ELR (cell line): ENCODE measurements at regions not wholly inside any gene's neighbourhood (a gene's known extent, or its start where the extent isn't known, plus 50 kb on each side); places are given as distances from the start of the nearest gene placed in this dataset.
A peak's percentile ranks its signal among the peaks of the same experiment; 100 is the strongest.

Experiments
- DNase-seq: peaks from one replicate; pipeline ENCODE4 v3.0.0-alpha.2; 2015; ENCODE audit warnings: low read depth

DNA sequence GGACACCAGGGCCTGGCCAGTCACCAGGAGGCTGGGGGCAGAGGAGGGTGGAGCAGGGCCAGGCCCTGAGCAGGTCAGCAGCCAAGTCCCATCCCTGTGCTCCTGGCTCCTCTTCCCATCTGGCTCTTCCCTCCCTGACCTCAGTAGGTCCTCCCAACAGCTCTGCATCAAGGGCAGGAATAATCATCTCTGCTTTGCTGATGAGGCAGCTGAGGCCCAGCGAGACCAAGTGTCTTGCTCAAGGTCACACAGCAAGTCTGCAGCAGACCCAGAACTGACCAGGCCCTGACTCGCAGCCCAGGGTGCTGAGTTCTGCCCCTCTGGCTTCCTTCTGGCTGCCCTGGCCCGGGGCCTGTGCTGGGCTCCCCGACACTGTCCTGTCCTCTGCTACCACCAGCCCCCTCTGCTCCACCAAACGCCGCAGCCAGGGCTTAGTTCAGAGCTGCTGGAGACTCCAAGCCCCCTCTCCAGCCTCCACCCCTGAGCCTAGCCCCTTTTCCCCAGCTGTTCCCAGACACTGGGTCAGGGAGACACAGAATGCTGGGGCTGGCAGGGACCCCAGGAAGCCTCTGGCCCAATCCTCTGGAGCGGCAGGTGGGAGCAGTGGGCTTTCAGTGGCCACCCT lies 224.9 kb downstream of the PTPRU start:
- no peak for DNase-seq

DNA sequence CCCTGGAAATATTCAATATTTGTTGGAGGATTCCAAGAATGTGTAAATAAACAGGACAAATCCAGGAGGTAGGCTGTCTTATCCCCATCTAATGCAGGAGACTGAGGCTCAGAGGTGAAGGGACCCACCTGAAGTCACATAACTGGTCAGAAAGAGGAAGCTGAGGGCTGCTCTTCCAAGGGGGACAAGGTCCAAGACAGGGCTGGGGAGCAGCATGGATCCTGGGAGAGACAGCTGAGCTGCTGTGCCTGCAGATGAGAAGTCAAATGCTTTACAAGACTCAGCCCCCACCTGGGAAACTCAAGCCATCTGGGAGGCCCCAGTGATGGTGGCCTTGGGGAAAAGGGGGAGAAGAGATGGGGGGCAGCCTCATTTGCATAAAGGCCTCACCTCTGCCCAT lies 224.4 kb downstream of the PTPRU start:
- no peak for DNase-seq

DNA sequence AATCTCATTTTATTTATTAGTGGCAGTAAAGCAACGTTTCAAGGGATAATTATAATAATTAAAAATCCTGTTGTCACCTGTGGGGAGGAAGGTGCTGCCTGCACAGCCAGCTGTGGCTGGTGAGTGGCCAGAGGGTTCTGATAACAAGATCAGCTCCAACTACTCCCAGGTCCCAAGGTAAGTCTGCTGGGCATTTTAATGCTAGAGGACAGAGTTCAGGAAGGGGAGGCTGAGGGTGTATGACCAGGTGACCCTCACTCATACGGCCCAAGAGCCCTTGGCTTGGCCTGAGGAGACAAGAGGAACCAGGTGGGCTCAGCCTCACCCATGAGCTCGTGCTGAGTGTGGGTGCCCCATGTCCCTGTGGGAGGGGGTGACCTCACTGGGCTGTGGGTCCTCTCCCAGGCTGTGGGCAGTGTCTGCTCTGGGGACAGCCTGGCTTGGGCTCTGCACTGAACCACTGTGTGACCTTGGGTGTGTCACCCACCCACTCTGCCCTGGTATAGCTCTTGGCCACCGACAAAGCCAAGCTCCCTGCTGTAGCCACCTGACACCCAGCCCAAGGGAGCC lies 223.8 kb downstream of the PTPRU start:
- no peak for DNase-seq

DNA sequence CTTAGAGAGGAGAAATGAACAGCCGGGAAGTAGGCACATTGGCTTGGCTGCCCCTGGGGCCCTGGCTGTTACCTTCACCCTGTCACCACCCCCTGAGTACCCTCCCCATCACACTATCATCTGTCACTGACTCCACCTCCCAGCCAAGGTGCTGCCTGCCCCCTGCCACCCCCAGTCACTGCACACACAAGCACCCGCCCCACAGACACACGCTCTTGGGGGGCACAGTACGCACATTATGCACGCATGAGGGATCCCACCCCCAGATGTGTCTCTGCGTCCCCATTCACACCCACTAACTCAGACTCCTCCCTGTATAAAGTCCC lies 223.3 kb downstream of the PTPRU start:
- DNase-seq = no peak

DNA sequence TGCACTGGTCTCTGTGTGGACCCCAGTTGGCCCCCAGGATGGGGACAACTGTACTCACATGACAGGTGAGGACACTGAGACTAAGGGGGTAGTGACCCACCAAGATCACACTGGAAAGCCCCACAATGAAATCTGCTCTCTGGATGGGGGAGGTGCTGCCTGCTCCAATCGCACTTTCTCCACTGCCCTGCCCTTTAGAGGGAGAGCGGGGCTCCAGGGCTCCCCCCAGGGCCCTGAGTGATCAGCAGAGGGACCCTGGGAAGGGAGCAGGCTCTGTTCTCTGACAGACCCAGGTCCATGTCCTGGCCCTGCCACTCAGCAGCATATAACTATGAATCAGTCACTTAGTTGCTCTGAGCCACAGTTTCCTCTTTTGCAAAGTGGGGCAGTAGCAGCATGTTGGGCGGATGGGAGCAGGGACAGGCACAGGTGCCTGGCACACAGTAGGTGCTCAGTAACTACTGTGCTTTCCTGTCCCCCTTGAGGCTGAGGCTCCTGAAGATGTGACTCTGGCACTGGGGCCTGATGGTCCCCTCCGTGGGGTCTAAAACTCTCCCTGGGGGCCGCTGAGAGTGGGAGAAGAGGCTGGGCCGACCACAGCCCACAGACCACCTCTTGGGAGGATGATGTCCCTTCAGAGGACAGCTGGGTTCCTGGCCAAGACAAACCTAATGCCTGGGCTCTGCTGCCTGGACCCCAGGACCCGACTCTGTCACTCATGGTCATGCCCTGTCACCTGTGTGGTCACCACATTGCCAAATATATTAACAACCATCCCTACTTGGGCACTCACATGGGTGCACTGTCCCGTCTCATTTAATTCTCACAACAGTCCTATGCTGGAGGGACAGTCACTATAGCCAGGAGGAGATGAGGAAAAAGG lies 222.7 kb downstream of the PTPRU start:
- DNase-seq = no peak

DNA sequence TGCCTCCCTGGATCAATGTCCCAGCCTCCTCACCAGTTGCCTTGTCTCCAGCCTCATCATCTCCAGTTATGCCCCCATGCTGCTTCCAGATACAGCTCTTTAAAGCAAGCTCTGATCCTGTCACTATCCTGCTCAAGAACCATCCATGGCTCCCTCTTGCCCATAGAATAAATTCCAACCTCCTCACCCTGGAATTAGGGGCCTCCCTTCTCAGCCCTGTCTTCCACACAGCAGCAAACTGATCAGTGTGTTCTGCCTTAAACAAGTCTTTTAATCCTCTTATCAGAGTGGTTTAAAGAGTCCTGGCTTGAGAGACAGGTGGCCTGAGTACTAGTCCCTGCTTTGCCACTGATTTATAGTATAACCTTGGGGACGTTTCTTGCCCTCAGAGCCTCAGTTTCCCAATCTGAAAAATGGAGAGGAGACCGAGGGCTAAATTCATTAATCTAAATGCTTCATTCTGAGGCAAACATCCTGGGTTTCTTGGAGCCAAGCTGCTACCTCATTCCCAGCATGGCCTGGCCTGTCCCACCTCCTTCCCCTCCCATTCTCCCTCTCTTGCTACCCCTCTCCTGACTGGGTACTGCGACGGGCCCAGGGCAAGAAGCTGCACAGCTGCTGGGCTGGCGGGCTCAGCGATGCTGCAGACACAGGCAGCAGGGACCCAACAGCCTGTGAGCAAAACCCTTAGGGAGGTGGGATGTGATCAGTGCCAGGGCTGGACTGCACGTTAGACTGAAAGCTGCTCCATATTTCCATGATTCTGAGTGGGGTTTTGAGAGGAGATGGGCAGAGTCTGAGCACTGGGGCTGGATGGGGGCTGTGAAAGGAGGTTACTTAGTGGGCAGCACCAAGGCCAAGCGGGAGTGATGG lies 221.4 kb downstream of the PTPRU start:
- no peak for DNase-seq

DNA sequence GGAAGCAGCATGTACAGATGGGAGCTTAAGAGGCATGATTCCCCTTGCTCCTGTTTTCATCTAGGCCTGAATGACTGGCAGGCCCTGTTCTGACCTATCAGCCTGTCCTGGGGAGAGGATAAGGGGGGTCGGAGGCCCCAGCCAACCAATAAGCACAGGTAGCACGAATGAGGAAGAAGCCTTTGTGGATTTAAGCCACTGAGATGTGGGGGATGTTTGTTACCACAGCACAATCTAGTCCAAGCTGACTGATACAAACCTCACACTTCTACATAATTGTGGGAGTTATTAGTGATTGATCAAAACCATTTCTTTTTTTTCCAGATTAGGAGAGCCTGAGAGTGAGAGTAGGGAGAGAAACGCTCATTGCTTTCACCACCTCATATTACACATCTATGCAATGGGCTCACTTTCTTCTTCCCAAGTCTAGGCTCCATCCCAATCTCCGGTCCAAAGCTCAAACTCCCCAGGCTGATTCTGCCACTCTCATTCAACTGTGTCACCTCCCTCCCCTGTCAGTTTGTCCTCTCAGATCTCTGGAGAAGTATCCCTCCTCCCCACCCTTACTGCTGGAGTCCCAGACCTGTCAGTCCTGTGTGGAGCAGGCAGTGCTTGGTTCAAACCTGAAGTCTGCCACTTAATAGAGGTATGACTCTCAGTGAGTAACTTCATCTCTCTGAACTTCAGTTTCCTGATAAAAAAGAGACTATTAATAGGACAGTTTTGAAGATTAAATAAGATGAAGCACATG lies 220.5 kb downstream of the PTPRU start:
- DNase-seq = no peak

DNA sequence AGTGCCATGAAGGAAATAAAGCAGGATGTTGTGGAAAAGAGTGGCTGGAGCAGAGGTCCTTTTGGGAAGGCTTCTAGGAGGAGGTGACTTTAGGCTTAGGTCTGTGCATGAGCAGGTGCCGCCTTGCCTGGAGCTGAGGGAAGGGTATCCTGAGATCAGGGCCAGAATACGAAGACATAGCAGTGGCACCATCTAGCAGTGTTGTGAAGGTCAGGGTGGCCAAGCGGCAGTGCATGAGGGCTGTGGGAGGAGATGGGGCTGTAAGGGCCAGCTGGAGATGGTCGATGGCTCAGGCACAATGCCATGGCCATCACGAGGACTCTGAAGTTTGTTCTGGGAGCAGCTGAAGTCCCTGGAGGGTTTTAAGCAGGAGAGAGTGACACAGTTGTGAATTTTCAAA lies 219.5 kb downstream of the PTPRU start:
- DNase-seq = no peak

DNA sequence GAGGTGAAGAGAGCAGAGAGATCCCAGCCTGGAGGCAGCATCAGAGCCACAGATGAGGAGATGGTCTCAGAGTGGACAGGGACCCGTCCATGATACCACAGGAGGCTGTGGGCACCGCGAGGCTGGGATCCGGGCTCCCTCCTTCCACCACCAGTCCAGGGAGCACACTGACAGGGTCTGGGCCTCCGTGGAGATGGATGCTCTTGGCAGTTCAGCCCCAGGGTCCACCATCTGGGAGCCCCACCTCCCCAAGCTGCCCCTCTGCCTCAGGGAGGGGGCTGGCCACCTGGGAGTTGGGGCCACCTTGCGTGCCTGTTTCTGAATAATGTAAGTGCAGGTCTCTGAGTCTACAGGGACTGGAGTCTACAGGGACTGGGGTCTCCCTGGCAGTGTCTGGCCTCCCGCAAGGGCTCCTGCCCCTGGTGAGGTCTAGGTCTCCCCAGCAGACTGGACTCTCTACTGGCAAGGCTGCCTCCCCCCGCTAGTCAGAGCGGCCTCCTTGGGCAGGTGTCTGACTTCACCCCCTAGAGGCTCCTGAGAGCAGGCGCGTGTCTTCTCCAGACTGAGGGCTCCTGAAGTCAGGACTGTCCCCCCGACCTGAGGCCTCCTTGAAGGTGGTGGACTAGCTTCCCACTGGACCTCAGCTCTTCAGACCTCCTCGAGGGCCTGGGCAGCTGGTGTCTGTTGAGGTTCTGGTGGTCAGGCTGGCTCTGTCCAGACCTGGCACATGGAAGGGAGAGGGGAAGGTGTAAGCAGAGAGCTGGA lies 218.5 kb downstream of the PTPRU start:
- no peak for DNase-seq

DNA sequence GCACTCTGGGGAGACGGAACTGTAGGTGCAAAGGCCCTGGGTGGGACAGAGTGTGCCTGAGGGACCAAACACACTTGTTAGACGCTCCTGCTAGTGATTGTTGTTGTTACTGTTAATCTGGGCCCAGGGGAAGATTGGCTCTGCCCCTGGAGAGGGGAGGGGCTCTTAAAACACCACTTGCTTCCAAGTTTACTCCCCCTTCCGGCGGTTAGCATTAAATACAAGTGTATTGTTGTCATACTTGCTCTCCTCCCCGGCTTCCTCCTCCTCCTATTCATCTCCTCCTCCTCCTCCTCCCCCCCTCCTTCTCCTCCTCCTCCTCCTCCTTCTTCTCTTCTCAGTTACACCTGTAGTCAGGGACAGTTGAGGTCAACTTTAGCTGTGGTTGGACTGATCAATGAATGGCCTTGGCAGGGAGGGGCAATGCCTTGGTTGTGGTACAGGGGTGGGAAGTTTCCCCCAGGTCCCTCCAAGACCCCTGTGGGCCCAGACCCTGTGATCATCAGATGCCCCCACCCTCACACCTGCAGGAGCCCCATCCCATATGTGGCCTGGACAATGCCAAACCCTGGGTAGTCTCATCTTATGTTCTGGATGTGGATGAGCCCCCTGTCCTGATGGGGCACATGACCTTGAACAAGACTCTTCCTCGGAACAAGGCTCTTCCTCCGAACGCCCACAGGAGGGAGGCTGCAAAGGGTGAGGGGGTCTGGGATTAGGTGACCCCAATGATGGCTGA lies 217.3 kb downstream of the PTPRU start:
- peak; percentile 74 for DNase-seq

DNA sequence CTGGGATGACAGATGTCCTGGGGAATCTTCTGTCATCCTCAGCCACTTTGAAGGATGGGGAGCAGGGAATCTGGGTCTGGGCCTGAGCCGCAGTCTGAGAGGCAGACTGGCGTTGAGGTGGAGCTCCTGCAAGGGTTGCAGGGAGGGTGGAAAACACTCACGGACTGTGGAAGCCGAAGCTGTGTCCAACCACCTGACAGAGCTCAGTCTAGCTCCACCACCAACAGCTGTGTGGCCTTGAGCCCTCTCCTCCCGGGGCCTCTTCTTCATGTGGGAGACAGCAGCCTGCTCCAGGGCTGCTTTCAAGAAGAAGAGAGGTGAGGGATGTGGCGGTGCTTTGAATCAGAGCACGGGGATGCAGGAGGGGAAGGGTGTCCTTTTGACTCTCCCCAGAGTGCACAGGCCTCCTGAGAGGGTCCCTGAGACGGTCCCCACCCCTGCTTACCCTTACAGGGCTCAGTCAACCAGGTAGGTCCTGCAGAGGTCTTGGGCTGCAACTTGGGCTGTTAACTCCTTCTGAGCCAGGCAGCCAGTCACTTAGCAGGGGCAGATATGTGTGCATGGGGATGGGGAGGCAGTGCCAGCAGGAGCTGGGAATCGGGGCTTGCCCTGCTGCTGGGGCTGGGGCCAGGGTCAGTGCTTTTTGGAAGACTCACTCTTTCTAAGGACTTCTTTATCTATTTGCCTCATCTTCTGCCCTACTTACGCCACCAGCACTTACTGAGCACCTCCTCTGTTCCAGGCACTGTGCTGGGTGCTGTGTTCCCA lies 216.3 kb downstream of the PTPRU start:
- no peak for DNase-seq

DNA sequence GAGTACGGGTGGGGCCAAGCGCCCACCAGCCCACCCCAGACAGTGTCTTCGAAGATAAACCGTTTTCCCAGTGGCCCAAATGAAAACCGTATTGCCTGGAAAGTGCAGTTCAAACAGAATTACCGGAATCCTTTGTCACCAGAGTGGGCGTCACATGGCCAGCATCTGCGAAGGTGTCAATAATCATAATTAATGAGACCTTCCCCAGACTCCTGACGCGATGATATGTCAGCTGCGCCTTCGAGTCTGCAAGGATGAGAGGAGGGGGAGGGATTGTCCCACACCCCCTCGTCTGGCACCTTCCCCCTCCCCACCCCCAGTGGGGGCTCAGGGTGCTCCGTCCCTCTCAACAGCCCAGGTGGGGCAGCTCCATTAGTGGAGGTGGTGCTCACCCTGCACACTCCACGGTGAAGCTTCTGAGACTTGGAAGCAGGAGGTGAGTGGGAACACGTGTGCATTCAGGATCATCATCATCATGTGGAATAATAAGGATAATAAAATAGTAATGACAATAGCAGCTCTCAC lies 215.1 kb downstream of the PTPRU start:
- no peak for DNase-seq

DNA sequence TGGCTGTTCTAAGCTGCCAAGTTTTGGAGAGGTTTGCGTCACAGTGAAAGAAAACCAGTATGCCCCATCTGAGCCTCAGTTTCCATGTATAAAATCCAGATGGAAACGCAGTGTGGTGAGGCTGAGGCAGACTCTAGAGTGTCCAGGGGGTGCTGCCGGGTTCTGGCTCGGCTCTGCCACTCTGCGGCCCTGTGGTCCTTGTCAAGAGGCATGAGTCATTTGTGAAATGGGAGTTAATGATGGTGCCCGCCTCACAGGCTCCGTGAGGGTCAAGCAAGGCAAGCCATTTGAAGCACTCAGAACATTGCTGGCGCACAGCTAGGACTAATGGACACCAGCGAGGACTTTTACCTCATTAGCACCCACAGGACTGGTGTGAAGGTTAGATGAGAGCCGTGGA lies 214.3 kb downstream of the PTPRU start:
- no peak for DNase-seq

DNA sequence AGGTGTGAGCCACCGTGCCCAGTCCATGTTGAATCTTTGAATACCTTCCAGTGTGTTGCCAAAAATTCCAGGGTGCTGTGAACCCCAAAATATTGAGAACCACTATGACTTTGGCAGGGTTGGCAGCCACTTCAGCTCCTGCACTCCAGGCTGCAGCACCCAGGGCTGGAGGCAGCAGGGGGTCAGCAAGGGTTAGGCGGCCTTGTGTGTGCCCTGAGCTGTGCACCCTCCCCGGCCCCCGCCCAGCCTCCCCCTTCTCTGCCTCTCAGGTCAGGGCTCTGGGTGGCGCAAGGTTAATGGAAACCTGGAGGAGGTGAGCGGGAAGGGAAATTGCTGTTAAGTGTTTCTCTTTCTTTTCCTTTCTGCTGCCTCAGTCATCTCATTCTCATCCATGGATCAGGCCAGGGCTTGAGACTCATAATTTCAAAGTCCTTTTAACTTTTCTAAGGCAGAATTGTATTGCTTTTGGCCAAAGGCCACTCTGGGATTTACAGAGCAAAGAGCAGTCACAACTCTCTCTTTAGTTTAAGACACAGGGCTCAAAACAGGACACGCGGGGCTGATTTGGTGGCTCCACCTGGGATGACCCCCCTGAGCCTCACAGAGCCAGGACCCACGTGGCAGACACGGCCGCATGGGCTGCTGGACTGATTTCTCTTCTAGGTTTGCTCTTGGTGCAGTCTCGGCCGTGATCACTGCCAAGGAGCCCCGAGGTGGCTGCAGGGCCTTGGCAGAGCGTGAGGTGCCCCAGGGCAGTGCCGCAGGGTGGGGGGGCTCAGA lies 212.3 kb downstream of the PTPRU start:
- no peak for DNase-seq

DNA sequence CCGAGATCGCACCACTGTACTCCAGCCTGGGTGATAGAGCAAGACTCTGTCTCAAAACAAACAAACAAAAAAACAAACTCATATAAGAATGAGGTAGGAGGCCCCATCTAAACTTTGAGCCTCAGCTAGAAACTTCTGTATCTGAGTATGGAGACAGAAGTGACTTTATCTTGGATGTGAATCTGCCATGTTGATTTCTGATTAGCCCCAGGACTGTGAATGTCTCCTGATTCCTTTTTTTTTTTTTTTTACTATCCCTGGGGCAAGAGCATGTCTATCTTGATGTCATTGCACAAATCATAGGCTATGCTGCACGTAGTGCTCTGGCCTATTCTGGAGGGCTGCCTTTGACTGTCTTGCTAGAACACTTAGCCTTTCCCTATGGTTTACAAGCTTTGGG lies 211.0 kb downstream of the PTPRU start:
- no peak for DNase-seq

DNA sequence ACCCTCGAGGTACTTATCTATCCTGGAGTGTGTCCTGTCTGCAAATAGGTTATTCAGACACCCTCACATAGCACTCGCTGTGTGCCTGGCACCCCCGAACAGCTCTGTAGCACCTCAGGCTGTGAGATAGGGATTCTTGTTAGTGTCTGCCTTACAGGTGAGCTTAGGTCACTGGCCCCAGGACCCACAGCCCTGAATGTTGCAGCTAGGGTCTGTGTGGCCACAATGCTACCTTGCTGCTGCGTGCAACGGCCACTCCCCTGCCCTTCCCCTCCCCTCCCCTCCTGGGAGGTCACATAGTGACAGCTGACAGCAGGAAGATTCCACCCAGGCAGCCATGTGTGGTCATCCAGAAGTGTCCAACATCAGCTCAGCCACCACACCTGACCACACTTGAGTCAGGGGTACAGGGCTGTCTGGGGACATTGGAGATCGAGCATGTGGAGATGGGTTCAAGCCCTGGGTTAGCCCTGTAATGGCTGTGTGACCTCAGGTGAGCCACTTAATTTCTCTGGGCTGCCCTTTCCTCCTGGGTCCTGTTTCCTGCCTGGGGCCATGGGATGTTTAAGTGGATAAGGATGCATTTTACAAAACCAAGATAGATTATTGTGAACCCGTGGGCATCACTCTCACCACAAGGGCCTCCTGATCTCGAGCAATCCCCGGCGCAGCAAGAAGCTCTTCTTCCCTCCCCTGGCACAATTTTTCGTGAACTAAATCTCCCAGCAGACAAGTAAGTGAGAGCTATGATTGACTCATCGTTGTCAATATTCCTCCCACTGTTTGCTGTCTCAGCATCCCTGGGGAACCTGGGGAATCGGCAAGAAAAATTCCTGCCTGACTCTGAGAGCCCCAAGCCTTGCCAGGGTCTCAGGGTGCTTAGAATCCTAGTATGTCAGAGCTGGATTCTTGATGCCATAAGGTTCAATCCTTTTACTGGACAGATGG lies 208.7 kb downstream of the PTPRU start:
- DNase-seq = no peak

DNA sequence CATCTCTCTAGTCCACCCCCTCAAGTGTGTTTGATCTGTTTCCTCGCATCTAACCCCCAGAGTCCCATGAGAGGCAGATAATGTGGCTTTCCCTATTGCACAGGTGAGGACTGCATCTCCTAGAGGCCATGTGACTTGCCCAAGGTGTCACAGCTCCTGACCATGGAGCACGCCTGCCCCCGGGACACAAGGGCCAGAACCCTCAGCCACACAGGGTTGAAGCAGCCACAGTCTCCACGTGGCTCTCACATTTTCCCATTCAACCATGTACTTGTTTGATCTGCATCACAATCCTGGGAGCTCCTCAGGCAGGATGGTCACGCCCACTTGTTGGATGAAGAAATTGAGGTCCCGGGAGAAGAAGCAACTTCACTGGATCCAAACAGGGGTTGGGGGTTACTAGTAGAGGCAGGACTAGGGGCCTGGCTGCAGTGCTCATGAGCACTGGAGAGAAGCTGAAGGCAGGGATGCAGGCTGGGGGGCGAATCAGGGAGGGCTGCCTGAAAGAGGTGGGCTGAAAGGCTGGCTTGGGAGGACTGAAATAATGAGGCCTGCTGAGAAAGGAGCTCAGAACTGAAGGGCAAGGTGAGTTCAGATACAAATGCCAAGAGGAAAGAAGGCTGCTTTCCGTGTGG lies 207.9 kb downstream of the PTPRU start:
- no peak for DNase-seq
